Thyroid gland (tissue), 4 donors: ENCODE measurements at regions not wholly inside any gene's neighbourhood (a gene's known extent, or its start where the extent isn't known, plus 50 kb on each side); places are given as distances from the start of the nearest gene placed in this dataset.

Experiments used
- CTCF ChIP-seq, 6 experiments: fragments of 200-600 bp in 3 of 6; fragments of 450-650 bp in 3 of 6; sonication (generic) in 3 of 6; IDR thresholded peaks; one replicate each; pipeline ENCODE4 v1.5.1; 2016 to 2019; ENCODE audit warnings: antibody characterized with exemption in 6 of 6, mild to moderate bottlenecking in 2 of 6, inconsistent platforms in 1 of 6, moderate library complexity in 1 of 6
- POLR2A ChIP-seq, 2 donors: fragments of 450-650 bp; IDR thresholded peaks; one replicate each; pipeline ENCODE4 v1.6.1; 2017; ENCODE audit warnings: antibody characterized with exemption in 2 of 2, mild to moderate bottlenecking in 2 of 2, moderate library complexity in 1 of 2

GRCh38 chr12:83841620-83842019, 1071.0 kb downstream of the SLC6A15 start:
- TF ChIP-seq CTCF (IDR thresholded peaks at IDR 0.05): no peak
- no peak for TF ChIP-seq POLR2A (IDR thresholded peaks at IDR 0.05)
